ENCODE measurements at regions not wholly inside any gene's neighbourhood (a gene's known extent, or its start where the extent isn't known, plus 50 kb on each side); places are given as distances from the start of the nearest gene placed in this dataset.

GRCh38 chrX:118211891-118212816, 95.5 kb upstream of the KLHL13 start:
- no peak for DNase-seq (ENCODE audit: low spot score)
- no peak for TF ChIP-seq CTCF (IDR thresholded peaks at IDR 0.05)
- no peak for ATAC-seq (ENCODE audit: low FRiP score)

GRCh38 chrX:118212817-118213183, 96.2 kb upstream of the KLHL13 start:
- DNase-seq (ENCODE audit: low spot score) (no peak), ATAC-seq (ENCODE audit: low FRiP score) (no peak)
- no peak for TF ChIP-seq CTCF (IDR thresholded peaks at IDR 0.05)

GRCh38 chrX:118215346-118215745, 98.7 kb upstream of the KLHL13 start:
- TF ChIP-seq CTCF (IDR thresholded peaks at IDR 0.05): no peak
- no peak for DNase-seq (ENCODE audit: low spot score)
- ATAC-seq (ENCODE audit: low FRiP score): no peak

- DNase-seq (ENCODE audit: low spot score) (no peak), ATAC-seq (ENCODE audit: low FRiP score) (no peak)
- TF ChIP-seq CTCF (IDR thresholded peaks at IDR 0.05): no peak
Observed at GRCh38 chrX:118216087-118216486, 99.5 kb upstream of the KLHL13 start.

- DNase-seq (ENCODE audit: low spot score): no peak
- TF ChIP-seq CTCF (IDR thresholded peaks at IDR 0.05): no peak
- ATAC-seq (ENCODE audit: low FRiP score): no peak
Observed at GRCh38 chrX:118216509-118216908, 99.9 kb upstream of the KLHL13 start.

GRCh38 chrX:118218079-118218478, 101.5 kb upstream of the KLHL13 start:
- DNase-seq (ENCODE audit: low spot score) (no peak), ATAC-seq (ENCODE audit: low FRiP score) (no peak)
- TF ChIP-seq CTCF (IDR thresholded peaks at IDR 0.05): no peak

GRCh38 chrX:118218940-118219339, 102.3 kb upstream of the KLHL13 start:
- TF ChIP-seq CTCF (IDR thresholded peaks at IDR 0.05): no peak
- no peak for ATAC-seq (ENCODE audit: low FRiP score)
- DNase-seq (ENCODE audit: low spot score): no peak
